Thyroid gland (tissue), 4 donors: ENCODE measurements at regions not wholly inside any gene's neighbourhood (a gene's known extent, or its start where the extent isn't known, plus 50 kb on each side); places are given as distances from the start of the nearest gene placed in this dataset.

Experiments used
- DNase-seq, 2 donors: peaks; one replicate each; pipeline ENCODE4 v3.0.0-alpha.2; 2019
- H3K27ac ChIP-seq, 3 donors: fragments of 200-600 bp; sonication (generic); 1 replicate in 2 of 3; 2 replicates in 1 of 3; pipeline ENCODE4 v1.5.1; 2016 to 2019; ENCODE audit warnings: mild to moderate bottlenecking in 1 of 3, moderate library complexity in 1 of 3
- H3K27me3 ChIP-seq: fragments of 200-600 bp; sonication (generic); one replicate; pipeline ENCODE4 v1.5.1; 2019
- H3K36me3 ChIP-seq, 2 donors: fragments of 200-600 bp; sonication (generic); one replicate each; pipeline ENCODE4 v1.5.1; 2016 to 2019
- H3K4me1 ChIP-seq, 2 donors: fragments of 200-600 bp; sonication (generic); one replicate each; pipeline ENCODE4 v1.5.1; 2017 to 2019
- H3K4me3 ChIP-seq, 3 donors: fragments of 200-600 bp; sonication (generic); replicated peaks in 1 of 3; 1 replicate in 2 of 3; 2 replicates in 1 of 3; pipeline ENCODE4 v1.5.1; 2016; ENCODE audit warnings: mild to moderate bottlenecking in 1 of 3
- H3K9me3 ChIP-seq: fragments of 200-600 bp; sonication (generic); one replicate; pipeline ENCODE4 v1.5.1; 2017
- POLR2A ChIP-seq, 2 donors: fragments of 450-650 bp; IDR thresholded peaks; one replicate each; pipeline ENCODE4 v1.6.1; 2017; ENCODE audit warnings: antibody characterized with exemption in 2 of 2, mild to moderate bottlenecking in 2 of 2, moderate library complexity in 1 of 2
- WGBS, 2 donors: methylation state at CpG; one replicate each; pipeline ENCODE4 v1.1.5; 2017; 5-methylcytosine and 5-hydroxymethylcytosine counted together
- intact Hi-C: fragments of 100-400 bp; cut with DNase I; formaldehyde crosslinking; loops from one replicate; pipeline ENCODE4 v1.15.1; 2023
- TF ChIP-seq, protein P1 (sequence below), 6 experiments: fragments of 200-600 bp in 3 of 6; fragments of 450-650 bp in 3 of 6; sonication (generic) in 3 of 6; IDR thresholded peaks; one replicate each; pipeline ENCODE4 v1.5.1; 2016 to 2019; ENCODE audit warnings: antibody characterized with exemption in 6 of 6, mild to moderate bottlenecking in 2 of 6, inconsistent platforms in 1 of 6, moderate library complexity in 1 of 6

DNA sequence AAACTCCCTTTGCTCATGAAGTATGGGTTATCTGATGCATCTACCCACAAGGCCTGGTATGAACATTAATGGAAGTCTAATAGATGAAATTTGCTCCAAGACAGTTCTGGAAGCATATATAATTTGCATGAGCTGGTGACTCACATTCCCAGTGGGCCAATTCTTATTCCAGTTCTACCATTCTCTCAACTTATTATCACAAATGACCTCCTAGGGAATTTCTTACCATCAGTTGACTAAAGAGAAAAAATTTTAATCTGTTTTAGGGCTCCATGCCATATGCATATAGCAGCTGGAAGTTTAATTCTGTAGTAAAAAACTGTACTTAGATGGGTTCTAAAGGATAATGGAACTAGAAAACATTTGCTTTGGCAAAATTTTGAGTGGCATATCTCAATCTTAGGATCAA is 165.2 kb upstream of the COL3A1 start:
- no peak overlapping the region for H3K27ac ChIP-seq
- H3K27me3 ChIP-seq = no peaks in the 10 kb centered on the region
- no peak overlapping the region for H3K4me3 ChIP-seq
- H3K36me3 ChIP-seq = no peaks in the 10 kb centered on the region
- intact Hi-C loops = no loop called here
- no peaks in the 10 kb centered on the region for H3K4me1 ChIP-seq
- DNase-seq = no peak
- TF ChIP-seq, protein P1, sequence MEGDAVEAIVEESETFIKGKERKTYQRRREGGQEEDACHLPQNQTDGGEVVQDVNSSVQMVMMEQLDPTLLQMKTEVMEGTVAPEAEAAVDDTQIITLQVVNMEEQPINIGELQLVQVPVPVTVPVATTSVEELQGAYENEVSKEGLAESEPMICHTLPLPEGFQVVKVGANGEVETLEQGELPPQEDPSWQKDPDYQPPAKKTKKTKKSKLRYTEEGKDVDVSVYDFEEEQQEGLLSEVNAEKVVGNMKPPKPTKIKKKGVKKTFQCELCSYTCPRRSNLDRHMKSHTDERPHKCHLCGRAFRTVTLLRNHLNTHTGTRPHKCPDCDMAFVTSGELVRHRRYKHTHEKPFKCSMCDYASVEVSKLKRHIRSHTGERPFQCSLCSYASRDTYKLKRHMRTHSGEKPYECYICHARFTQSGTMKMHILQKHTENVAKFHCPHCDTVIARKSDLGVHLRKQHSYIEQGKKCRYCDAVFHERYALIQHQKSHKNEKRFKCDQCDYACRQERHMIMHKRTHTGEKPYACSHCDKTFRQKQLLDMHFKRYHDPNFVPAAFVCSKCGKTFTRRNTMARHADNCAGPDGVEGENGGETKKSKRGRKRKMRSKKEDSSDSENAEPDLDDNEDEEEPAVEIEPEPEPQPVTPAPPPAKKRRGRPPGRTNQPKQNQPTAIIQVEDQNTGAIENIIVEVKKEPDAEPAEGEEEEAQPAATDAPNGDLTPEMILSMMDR (IDR thresholded peaks at IDR 0.05) = no peak
- TF ChIP-seq POLR2A (IDR thresholded peaks at IDR 0.05) = no peak
- H3K9me3 ChIP-seq = no peaks in the 10 kb centered on the region

DNA sequence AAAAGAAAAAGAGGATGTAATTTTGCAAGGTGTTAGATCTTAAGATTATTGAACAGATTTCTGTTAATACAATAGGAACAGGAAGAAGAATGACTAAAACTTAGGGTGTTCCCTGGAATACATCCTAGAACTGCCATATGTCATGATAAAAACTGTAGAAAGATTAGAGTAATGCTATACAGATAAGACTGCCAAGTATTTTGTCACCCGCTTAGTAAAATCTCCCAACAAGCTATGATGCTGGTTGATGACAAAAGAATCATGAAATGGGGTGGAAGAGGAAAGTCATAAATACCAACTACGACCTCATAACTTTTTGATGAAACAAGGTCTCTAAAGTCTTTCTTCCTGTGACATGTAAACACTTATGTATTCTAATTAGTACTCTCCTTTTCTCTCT is 163.6 kb upstream of the COL3A1 start:
- Histone ChIP-seq H3K36me3 (no peaks in the 10 kb centered on the region), H3K4me1 (no peaks in the 10 kb centered on the region), H3K4me3 (no peak overlapping the region), H3K9me3 (no peaks in the 10 kb centered on the region), H3K27ac (no peak overlapping the region), H3K27me3 (no peaks in the 10 kb centered on the region)
- intact Hi-C loops = no loop called here
- WGBS, 2 donors = 92 to 97% methylated on average over 2 of the region's 2 CpGs
- TF ChIP-seq, protein P1 (IDR thresholded peaks at IDR 0.05) = no peak
- TF ChIP-seq POLR2A (IDR thresholded peaks at IDR 0.05) = no peak
- no peak for DNase-seq

DNA sequence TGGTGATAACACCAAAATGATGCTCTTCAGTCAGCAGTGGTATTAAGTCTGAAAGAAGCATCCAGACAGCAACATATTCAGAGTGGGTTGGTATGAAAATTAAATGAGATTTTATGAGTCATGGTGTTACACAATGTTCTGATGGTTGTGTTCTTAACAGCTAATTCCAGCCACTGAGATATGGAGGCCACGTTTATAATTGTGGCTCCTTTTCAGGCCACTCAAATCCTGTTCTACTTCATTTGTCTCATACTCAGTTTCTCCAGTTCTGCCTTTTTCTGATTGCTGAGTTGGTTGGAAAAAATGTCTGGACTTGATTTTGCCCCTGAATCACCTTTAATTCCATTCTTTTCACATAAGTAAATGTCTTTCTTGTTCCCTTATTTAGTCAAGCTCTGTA is 162.7 kb upstream of the COL3A1 start:
- no peak for DNase-seq
- TF ChIP-seq, protein P1 (IDR thresholded peaks at IDR 0.05) = no peak
- TF ChIP-seq POLR2A (IDR thresholded peaks at IDR 0.05) = no peak
- 36 to 50% methylated on average over 1 of the region's 1 CpG for WGBS, 2 donors
- no peak overlapping the region for H3K4me3 ChIP-seq
- no peaks in the 10 kb centered on the region for H3K9me3 ChIP-seq
- H3K27me3 ChIP-seq = no peaks in the 10 kb centered on the region
- no peaks in the 10 kb centered on the region for H3K36me3 ChIP-seq
- intact Hi-C loops = no loop called here
- no peak overlapping the region for H3K27ac ChIP-seq
- no peaks in the 10 kb centered on the region for H3K4me1 ChIP-seq

DNA sequence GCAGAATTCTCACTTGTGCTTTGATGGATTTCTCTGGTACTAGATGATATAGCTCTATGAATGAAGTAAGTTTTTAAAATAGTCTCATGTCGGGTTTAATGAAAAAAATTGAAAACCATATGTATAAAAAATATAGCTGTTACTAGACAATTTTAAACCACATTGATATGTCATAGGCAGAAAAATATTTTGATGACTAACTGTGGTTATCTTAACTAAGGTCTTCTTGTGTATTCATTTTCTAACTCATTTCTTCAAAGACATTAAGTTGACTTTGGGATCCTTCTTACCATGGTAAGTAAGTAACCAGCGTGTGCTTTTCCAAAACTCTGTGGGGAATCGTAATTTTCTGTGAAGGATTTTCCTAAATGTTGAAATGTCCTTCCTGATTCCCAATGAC is 160.9 kb upstream of the COL3A1 start:
- TF ChIP-seq POLR2A (IDR thresholded peaks at IDR 0.05) = no peak
- TF ChIP-seq, protein P1 (IDR thresholded peaks at IDR 0.05) = no peak
- H3K4me3 ChIP-seq = no peak overlapping the region
- intact Hi-C loops = no loop called here
- DNase-seq = no peak
- no peaks in the 10 kb centered on the region for H3K4me1 ChIP-seq
- H3K9me3 ChIP-seq = no peaks in the 10 kb centered on the region
- 83 to 94% methylated on average over 3 of the region's 3 CpGs for WGBS, 2 donors
- no peaks in the 10 kb centered on the region for H3K36me3 ChIP-seq
- no peak overlapping the region for H3K27ac ChIP-seq
- H3K27me3 ChIP-seq = no peaks in the 10 kb centered on the region

DNA sequence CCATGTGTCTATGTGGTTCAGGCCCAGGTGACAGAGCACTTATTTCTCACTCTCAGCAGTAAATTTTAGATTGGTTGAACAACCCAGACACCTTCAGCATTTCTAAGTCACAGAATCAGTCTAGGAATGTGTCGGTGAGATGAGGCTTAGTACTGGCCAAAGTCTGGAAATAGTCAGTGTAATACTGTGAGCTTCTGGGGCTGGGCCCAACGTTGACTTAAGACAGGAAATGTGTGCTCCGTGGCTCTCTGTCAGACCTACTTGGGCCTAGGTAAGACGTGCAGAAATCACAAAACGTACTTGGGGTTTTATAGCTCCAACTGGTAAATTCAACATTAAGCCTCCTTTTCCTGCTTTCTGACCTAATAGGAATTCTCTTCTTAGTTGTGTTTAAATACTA is 160.3 kb upstream of the COL3A1 start:
- WGBS, 2 donors = 51 to 55% methylated on average over 5 of the region's 5 CpGs
- TF ChIP-seq, protein P1 (IDR thresholded peaks at IDR 0.05) = no peak
- no peak for TF ChIP-seq POLR2A (IDR thresholded peaks at IDR 0.05)
- no peak for DNase-seq

More for the DNA sequence above, 160.3 kb upstream of the COL3A1 start:
- Histone ChIP-seq H3K36me3 (no peaks in the 10 kb centered on the region), H3K27ac (no peak overlapping the region), H3K4me1 (no peaks in the 10 kb centered on the region), H3K4me3 (no peak overlapping the region), H3K9me3 (no peaks in the 10 kb centered on the region), H3K27me3 (no peaks in the 10 kb centered on the region)
- intact Hi-C loops = no loop called here
